ENCODE measurements at regions not wholly inside any gene's neighbourhood (a gene's known extent, or its start where the extent isn't known, plus 50 kb on each side); places are given as distances from the start of the nearest gene placed in this dataset.

GRCh38 chr9:78857373-78858225 lies 560.7 kb downstream of the PSAT1 start:
- TF ChIP-seq CTCF (IDR thresholded peaks at IDR 0.05 in 4 of 5, conservative IDR thresholded peaks at IDR 0.05 in 1 of 5) (no peak), POLR2A (IDR thresholded peaks at IDR 0.05) (no peak)

Measured in gastrocnemius medialis (tissue), 4 donors.